SK-N-SH (cell line): ENCODE measurements at regions not wholly inside any gene's neighbourhood (a gene's known extent, or its start where the extent isn't known, plus 50 kb on each side); places are given as distances from the start of the nearest gene placed in this dataset.

Experiments used
- CTCF ChIA-PET: fragments of 300-600, 350-600 bp; formaldehyde crosslinking; extraction: SDS; loops from one replicate; lab custom pipeline; 2021; lab: Yijun Ruan, JAX
- POLR2A ChIA-PET: fragments of 350-600 bp; sonication (Branson Sonifier 250); formaldehyde crosslinking; extraction: SDS; loops from one replicate; lab custom pipeline; 2020; ENCODE audit warnings: antibody characterized with exemption, inconsistent platforms; lab: Yijun Ruan, JAX
- DNase-seq: peaks from one replicate; pipeline ENCODE4 v3.0.0; 2012
- H2AFZ ChIP-seq: fragments of 200-600 bp; sonication (generic); 2 replicates; pipeline ENCODE4 v1.8.1; 2016; ENCODE audit warnings: antibody characterized with exemption, mild to moderate bottlenecking, low read depth
- H3F3A ChIP-seq: fragments of 200-600 bp; sonication (generic); replicated peaks from 2 replicates; pipeline ENCODE3; 2016; ENCODE audit warnings: antibody characterized with exemption, mild to moderate bottlenecking; ENCODE audit not compliant: insufficient read depth
- H3K27ac ChIP-seq, 2 experiments: fragments of 200-500 bp in 1 of 2; fragments of 200-600 bp in 1 of 2; sonication (Bioruptor generic) in 1 of 2; sonication (generic), shearing (Covaris generic) in 1 of 2; 2 replicates each; pipeline versions ENCODE4 v1.5.1 to v1.6.1; 2014 to 2016; ENCODE audit warnings: low read depth in 2 of 2, inconsistent platforms in 1 of 2, low read length in 1 of 2, mild to moderate bottlenecking in 1 of 2, mixed read lengths in 1 of 2
- H3K27me3 ChIP-seq: fragments of 200-600 bp; sonication (generic), shearing (Covaris generic); 2 replicates; pipeline ENCODE4 v1.6.1; 2016; ENCODE audit warnings: mixed run types; ENCODE audit not compliant: insufficient read depth
- H3K36me3 ChIP-seq, 2 experiments: fragments of 200-500 bp in 1 of 2; fragments of 200-600 bp in 1 of 2; sonication (Bioruptor generic) in 1 of 2; sonication (generic) in 1 of 2; replicated peaks in 1 of 2; 2 replicates each; pipeline versions ENCODE3 to v1.5.1; 2014 to 2016; ENCODE audit warnings: low read length in 1 of 2, mild to moderate bottlenecking in 1 of 2; ENCODE audit not compliant: insufficient read depth in 2 of 2, control insufficient read depth in 1 of 2
- H3K4me1 ChIP-seq, 2 experiments: fragments of 200-500 bp in 1 of 2; fragments of 200-600 bp in 1 of 2; sonication (Bioruptor generic) in 1 of 2; sonication (generic), shearing (Covaris generic) in 1 of 2; 2 replicates each; pipeline versions ENCODE4 v1.5.1 to v1.6.1; 2014 to 2016; ENCODE audit warnings: low read depth in 1 of 2, low read length in 1 of 2, mixed run types in 1 of 2; ENCODE audit not compliant: insufficient read depth in 2 of 2, control insufficient read depth in 1 of 2
- H3K4me2 ChIP-seq: fragments of 200-600 bp; sonication (generic), shearing (Covaris generic); 2 replicates; pipeline ENCODE4 v1.6.1; 2017; ENCODE audit warnings: mixed run types
- H3K4me3 ChIP-seq, 2 experiments: fragments of 200-500 bp in 1 of 2; fragments of 200-600 bp in 1 of 2; sonication (Bioruptor generic) in 1 of 2; sonication (generic), shearing (Covaris generic) in 1 of 2; 2 replicates each; pipeline versions ENCODE4 v1.5.1 to v1.8.1; 2014 to 2016; ENCODE audit warnings: low read depth in 2 of 2, inconsistent platforms in 1 of 2, low read length in 1 of 2, mild to moderate bottlenecking in 1 of 2, mixed read lengths in 1 of 2, moderate library complexity in 1 of 2
- H3K79me2 ChIP-seq: fragments of 200-600 bp; sonication (generic); 2 replicates; pipeline ENCODE4 v1.8.1; 2017; ENCODE audit warnings: mild to moderate bottlenecking; ENCODE audit not compliant: insufficient read depth
- H3K9ac ChIP-seq: fragments of 200-600 bp; sonication (generic); 2 replicates; pipeline ENCODE4 v1.6.1; 2017; ENCODE audit warnings: mixed run types
- H3K9me2 ChIP-seq: fragments of 200-600 bp; sonication (generic); 2 replicates; pipeline ENCODE4 v1.6.1; 2017; ENCODE audit warnings: mixed run types
- H3K9me3 ChIP-seq: fragments of 200-600 bp; sonication (generic); 2 replicates; pipeline ENCODE4 v1.6.1; 2017; ENCODE audit warnings: mixed run types, mild to moderate bottlenecking, moderate library complexity
- H4K20me1 ChIP-seq: fragments of 200-600 bp; sonication (generic); 2 replicates; pipeline ENCODE4 v1.6.1; 2017; ENCODE audit warnings: mild to moderate bottlenecking, mixed run types; ENCODE audit not compliant: insufficient read depth
- EP300 ChIP-seq, 2 experiments: IDR thresholded peaks; 2 replicates each; pipeline versions ENCODE4 v1.4.0 to v1.6.1; 2012; ENCODE audit warnings: borderline replicate concordance in 1 of 2, low read depth in 1 of 2, low read length in 1 of 2
- EZH2phosphoT487 ChIP-seq: fragments of 200-600 bp; sonication (generic); IDR thresholded peaks from 2 replicates; pipeline ENCODE4 v1.6.1; 2017; ENCODE audit warnings: low read depth, mixed run types, mild to moderate bottlenecking, antibody characterized with exemption, moderate library complexity, borderline replicate concordance
- FOSL2 ChIP-seq: IDR thresholded peaks from 2 replicates; pipeline ENCODE4 v1.4.0; 2012; ENCODE audit warnings: low read depth, mild to moderate bottlenecking, moderate library complexity, borderline replicate concordance
- FOXM1 ChIP-seq: IDR thresholded peaks from 2 replicates; pipeline ENCODE4 v1.4.0; 2012; ENCODE audit warnings: low read depth, mild to moderate bottlenecking
- NFIC ChIP-seq: IDR thresholded peaks from 2 replicates; pipeline ENCODE4 v1.4.0; 2012; ENCODE audit warnings: borderline replicate concordance
- NRF1 ChIP-seq: IDR thresholded peaks from 2 replicates; pipeline ENCODE4 v1.6.1; 2012; ENCODE audit warnings: low read depth, mild to moderate bottlenecking, low read length
- PBX3 ChIP-seq: IDR thresholded peaks from 2 replicates; pipeline ENCODE4; 2012
- POLR2AphosphoS5 ChIP-seq: IDR thresholded peaks from 2 replicates; pipeline ENCODE4 v1.6.1; 2012; ENCODE audit warnings: low read depth, low read length
- RAD21 ChIP-seq: IDR thresholded peaks from 2 replicates; pipeline ENCODE4 v1.6.1; 2012; ENCODE audit warnings: mild to moderate bottlenecking, low read length
- REST ChIP-seq: IDR thresholded peaks from 2 replicates; pipeline ENCODE4 v1.6.1; 2012; ENCODE audit warnings: mild to moderate bottlenecking, low read depth, low read length, moderate library complexity
- RFX5 ChIP-seq: IDR thresholded peaks from 2 replicates; pipeline ENCODE4 v1.6.1; 2012; ENCODE audit warnings: mild to moderate bottlenecking, improper control_type of control experiment, low read length
- RXRA ChIP-seq: IDR thresholded peaks from 2 replicates; pipeline ENCODE4 v1.4.0; 2012; ENCODE audit warnings: low read depth, mild to moderate bottlenecking, borderline replicate concordance
- SMC3 ChIP-seq: IDR thresholded peaks from 2 replicates; pipeline ENCODE4 v1.6.1; 2012; ENCODE audit warnings: low read depth, low read length, improper control_type of control experiment
- USF2 ChIP-seq: fragments of 150-350 bp; IDR thresholded peaks from 2 replicates; pipeline ENCODE4 v1.6.1; 2017; ENCODE audit warnings: antibody characterized with exemption, low read length, low read depth, borderline replicate concordance
- ZBTB33 ChIP-seq: IDR thresholded peaks from 2 replicates; pipeline ENCODE4 v1.4.0; 2012; ENCODE audit warnings: low read depth, borderline replicate concordance
- WGBS: methylation state at CpG from one replicate; pipeline ENCODE4 v1.1.6; 2017; ENCODE audit warnings: low lambda C conversion rate; 5-methylcytosine and 5-hydroxymethylcytosine counted together

GRCh38 chr5:108625654-108626053 lies 122.0 kb upstream of the FER start:
- no peak for DNase-seq
- H3K4me3 ChIP-seq, result no peak overlapping the region
- H3K9ac ChIP-seq, result no peak overlapping the region
- H3F3A ChIP-seq, result no peaks in the 10 kb centered on the region
- POLR2A ChIA-PET, result no interaction called here
- no peak overlapping the region for H3K27ac ChIP-seq
- 79% methylated on average over 2 of the region's 2 CpGs for WGBS
- TF ChIP-seq FOXM1 (no peak), RFX5 (no peak), FOSL2 (no peak), EZH2phosphoT487 (no peak), NFIC (no peak), ZBTB33 (no peak)
- no peaks in the 10 kb centered on the region for H3K9me2 ChIP-seq
- no peaks in the 10 kb centered on the region for H3K4me1 ChIP-seq
- no peak overlapping the region for H3K4me2 ChIP-seq
- no peaks in the 10 kb centered on the region for H4K20me1 ChIP-seq
- no peaks in the 10 kb centered on the region for H3K9me3 ChIP-seq
- H2AFZ ChIP-seq, result no peak overlapping the region
- H3K79me2 ChIP-seq, result no peaks in the 10 kb centered on the region
- CTCF ChIA-PET, result interaction anchor here (1.6 kb wide), 1 partner anchor 16 kb away, joined by 3 read pairs; no protein-coding TSS in a partner anchor
- H3K27me3 ChIP-seq, result no peaks in the 10 kb centered on the region
- H3K36me3 ChIP-seq, result no peaks in the 10 kb centered on the region

- no peak overlapping the region for H3K9ac ChIP-seq
- CTCF ChIA-PET, result interaction anchor here (0.9 kb wide), 1 partner anchor 18 kb away, joined by 4 read pairs; no protein-coding TSS in a partner anchor
- no peak overlapping the region for H3K4me2 ChIP-seq
- no peaks in the 10 kb centered on the region for H3K27me3 ChIP-seq
- H3F3A ChIP-seq, result no peaks in the 10 kb centered on the region
- TF ChIP-seq FOXM1, result no peak
- TF ChIP-seq EZH2phosphoT487, result no peak
- TF ChIP-seq EP300 (IDR thresholded peaks at IDR 0.05; ENCODE audit: borderline replicate concordance in 1 of 2, low read depth in 1 of 2, low read length in 1 of 2), result no peak
- no peak for TF ChIP-seq RAD21
- DNase-seq, result no peak
- no peaks in the 10 kb centered on the region for H3K9me3 ChIP-seq
- no peaks in the 10 kb centered on the region for H3K9me2 ChIP-seq
- H4K20me1 ChIP-seq, result no peaks in the 10 kb centered on the region
- POLR2A ChIA-PET, result no interaction called here
- H3K4me1 ChIP-seq, result no peaks in the 10 kb centered on the region
- H3K27ac ChIP-seq, result no peak overlapping the region
- H2AFZ ChIP-seq, result no peak overlapping the region
- H3K4me3 ChIP-seq, result no peak overlapping the region
- no peaks in the 10 kb centered on the region for H3K79me2 ChIP-seq
- H3K36me3 ChIP-seq, result no peaks in the 10 kb centered on the region
Measured at GRCh38 chr5:108623826-108624225, 123.9 kb upstream of the FER start.

- POLR2A ChIA-PET, result no interaction called here
- H3K4me3 ChIP-seq, result no peak overlapping the region
- no peaks in the 10 kb centered on the region for H3K36me3 ChIP-seq
- H3K27me3 ChIP-seq, result no peaks in the 10 kb centered on the region
- CTCF ChIA-PET, result interaction anchor here (0.8 kb wide), 1 partner anchor 99 kb away, joined by 3 read pairs; no protein-coding TSS in a partner anchor
- no peaks in the 10 kb centered on the region for H3K79me2 ChIP-seq
- H2AFZ ChIP-seq, result no peak overlapping the region
- no peaks in the 10 kb centered on the region for H4K20me1 ChIP-seq
- H3K4me1 ChIP-seq, result no peaks in the 10 kb centered on the region
- H3K9ac ChIP-seq, result no peak overlapping the region
- H3K27ac ChIP-seq, result no peak overlapping the region
- no peak for DNase-seq
- no peaks in the 10 kb centered on the region for H3K9me2 ChIP-seq
- H3K4me2 ChIP-seq, result no peak overlapping the region
- WGBS, result 63% methylated on average over 6 of the region's 6 CpGs
- H3F3A ChIP-seq, result no peaks in the 10 kb centered on the region
- H3K9me3 ChIP-seq, result no peaks in the 10 kb centered on the region
- TF ChIP-seq RXRA, result no peak
- TF ChIP-seq SMC3, result no peak
- TF ChIP-seq RAD21, result no peak
- no peak for TF ChIP-seq PBX3
- TF ChIP-seq USF2, result no peak
- no peak for TF ChIP-seq NFIC
- no peak for TF ChIP-seq POLR2AphosphoS5
- no peak for TF ChIP-seq NRF1
- no peak for TF ChIP-seq REST
- TF ChIP-seq FOXM1, result no peak
Measured at GRCh38 chr5:108620516-108620915, 127.2 kb upstream of the FER start.
